MG63 (cell line): ENCODE measurements at regions not wholly inside any gene's neighbourhood (a gene's known extent, or its start where the extent isn't known, plus 50 kb on each side); places are given as distances from the start of the nearest gene placed in this dataset.
"Not testable (repeated sequence)": the region's sequence is repeated elsewhere in the genome, so short reads cannot be mapped to it uniquely, and the experiment has no call there.

Experiments used
- DNase-seq: peaks from one replicate; pipeline ENCODE4 v3.0.0-alpha.2; 2020
- H3K27me3 ChIP-seq: fragments of 250-450 bp; sonication (Bioruptor Pico); 2 replicates; pipeline ENCODE4 v1.5.1; 2020; ENCODE audit warnings: mild to moderate bottlenecking, moderate library complexity
- H3K36me3 ChIP-seq: fragments of 250-450 bp; sonication (Bioruptor Pico); 2 replicates; pipeline ENCODE4 v1.5.1; 2020; ENCODE audit warnings: mild to moderate bottlenecking, moderate library complexity
- H3K4me3 ChIP-seq: fragments of 250-450 bp; sonication (Bioruptor Pico); 2 replicates; pipeline ENCODE4 v1.5.1; 2020; ENCODE audit warnings: mild to moderate bottlenecking, moderate library complexity
- H3K9me3 ChIP-seq: fragments of 250-450 bp; sonication (Bioruptor Pico); 2 replicates; pipeline ENCODE4 v1.5.1; 2020; ENCODE audit warnings: mild to moderate bottlenecking, moderate library complexity

- not testable (repeated sequence) for DNase-seq
Observed at GRCh38 chr6:26191512-26191911, 104.3 kb downstream of the HFE start.

GRCh38 chr6:26193467-26194328 lies 106.5 kb downstream of the HFE start:
- Histone ChIP-seq H3K9me3 (no peaks in the 10 kb centered on the region), H3K36me3 (peaks cover 8% of the 10 kb centered on the region; the same call in 1 of the 2 replicates), H3K27me3 (no peaks in the 10 kb centered on the region), H3K4me3 (no peak overlapping the region)
- no peak for DNase-seq

More at GRCh38 chr6:26191512-26191911, 104.3 kb downstream of the HFE start:
- not testable (repeated sequence) for H3K4me3 ChIP-seq, H3K9me3 ChIP-seq, H3K27me3 ChIP-seq, H3K36me3 ChIP-seq

- Histone ChIP-seq H3K36me3 (peaks cover 8% of the 10 kb centered on the region; the same call in 1 of the 2 replicates), H3K4me3 (no peak overlapping the region; the same call in 1 of the 2 replicates), H3K27me3 (no peaks in the 10 kb centered on the region), H3K9me3 (no peaks in the 10 kb centered on the region)
- no peak for DNase-seq
Observed at GRCh38 chr6:26194329-26194701, 107.1 kb downstream of the HFE start.

DNA sequence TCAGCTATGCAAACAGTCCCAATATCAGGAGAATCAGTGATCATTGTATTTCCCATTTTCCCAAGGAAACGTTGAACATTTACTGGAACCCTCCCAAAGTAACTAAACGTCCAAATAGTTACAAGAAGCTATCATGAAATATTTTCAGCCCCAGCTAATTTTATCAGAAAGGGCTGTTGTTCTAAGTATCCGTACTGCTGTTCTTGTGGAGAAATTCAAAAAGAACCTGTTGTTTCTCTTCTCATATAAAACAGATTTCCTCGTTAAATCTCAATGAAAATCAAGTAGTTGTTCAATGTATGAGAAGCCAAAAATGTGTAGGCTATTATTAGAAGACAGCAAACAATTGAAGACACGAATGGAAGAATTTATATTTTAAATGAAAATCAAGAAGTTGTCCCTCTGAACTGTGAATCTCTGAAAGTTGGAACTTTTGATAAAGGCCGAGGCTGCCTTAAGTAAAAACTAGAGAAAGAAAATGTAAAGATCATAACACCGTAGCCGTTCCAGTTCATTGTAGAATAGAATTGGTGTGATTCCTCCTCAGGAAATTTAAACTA lies 107.7 kb downstream of the HFE start:
- DNase-seq: no peak

DNA sequence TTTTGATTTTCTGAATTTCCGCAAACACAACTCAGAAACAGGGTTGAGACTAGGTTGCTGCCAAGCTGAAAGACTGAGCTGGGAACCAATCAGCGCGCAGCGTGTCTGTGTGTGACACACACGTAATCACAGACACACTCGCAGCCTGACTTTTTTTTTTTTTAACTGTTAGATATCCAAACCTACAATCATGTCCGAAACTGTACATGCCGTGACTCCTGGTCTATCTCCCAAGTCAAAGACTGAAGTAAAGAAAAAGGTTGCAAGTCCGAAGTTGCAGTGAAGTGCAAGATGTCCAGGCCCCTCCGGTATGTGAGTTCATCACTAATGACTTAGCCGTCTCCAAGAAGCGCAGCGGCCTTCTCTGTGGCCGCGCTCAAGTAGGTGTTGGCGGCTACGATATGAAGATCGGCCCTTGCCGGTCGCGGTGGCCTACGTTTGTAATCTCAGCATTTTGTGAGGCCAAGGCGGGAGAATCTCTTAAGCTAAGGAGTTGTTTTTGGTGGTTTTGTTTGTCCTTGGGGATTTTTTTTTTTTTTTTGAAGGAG lies 108.2 kb downstream of the HFE start:
- H3K36me3 ChIP-seq: peaks cover 8% of the 10 kb centered on the region; the same call in 1 of the 2 replicates
- H3K9me3 ChIP-seq: no peaks in the 10 kb centered on the region
- DNase-seq: peak; percentile 79
- H3K4me3 ChIP-seq: peak overlapping the region; percentile 72
- H3K27me3 ChIP-seq: no peaks in the 10 kb centered on the region

More for the DNA sequence above, 107.7 kb downstream of the HFE start:
- Histone ChIP-seq H3K36me3 (peaks cover 8% of the 10 kb centered on the region; the same call in 1 of the 2 replicates), H3K4me3 (peak overlapping the region; percentile 72), H3K9me3 (no peaks in the 10 kb centered on the region), H3K27me3 (no peaks in the 10 kb centered on the region)

DNA sequence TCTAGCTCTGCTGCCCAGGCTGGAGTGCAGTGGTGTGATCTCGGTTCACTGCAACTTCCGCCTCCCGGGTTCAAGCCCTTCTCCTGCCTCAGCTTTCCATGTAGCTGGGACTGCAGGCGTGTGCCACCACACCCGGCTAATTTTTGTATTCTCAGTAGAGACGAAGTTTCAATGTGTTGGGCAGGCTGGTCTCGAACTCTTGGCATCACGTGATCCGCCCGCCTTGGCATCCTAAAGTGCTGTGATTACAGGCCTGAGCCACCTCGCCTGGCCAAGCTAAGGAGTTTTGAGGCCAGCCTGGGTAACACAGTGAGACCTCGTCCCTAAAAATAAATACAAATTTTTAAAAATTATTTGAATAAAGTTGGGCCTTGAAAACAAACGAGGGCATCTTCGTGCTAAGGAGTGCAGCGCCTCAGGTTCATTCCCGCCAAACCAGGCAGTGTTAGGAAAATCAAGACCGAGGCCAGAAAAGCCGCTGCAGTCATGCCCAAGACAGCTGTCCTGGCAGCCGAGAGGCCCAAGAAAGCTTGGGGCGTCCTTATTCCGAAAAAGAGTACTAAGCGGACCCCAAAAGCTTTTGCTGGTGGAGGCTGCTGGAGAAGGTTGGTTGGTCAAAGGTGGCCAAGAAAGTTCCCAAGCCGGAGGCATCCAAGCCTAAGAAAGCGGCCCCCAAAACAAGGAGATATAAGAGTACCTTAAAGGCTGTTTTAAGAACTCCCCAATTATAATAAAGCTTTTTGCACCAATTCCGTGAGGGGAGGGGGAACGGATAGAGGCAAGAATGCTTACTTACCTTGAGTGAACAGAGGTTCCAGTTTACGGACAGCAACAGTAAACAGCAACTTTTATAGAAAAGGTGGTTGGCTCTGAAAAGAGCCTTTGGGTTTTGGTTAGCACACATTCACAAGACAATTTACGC lies 109.0 kb downstream of the HFE start:
- peak; percentile 23 for DNase-seq
- H3K9me3 ChIP-seq: no peaks in the 10 kb centered on the region
- peaks cover 8% of the 10 kb centered on the region; the same call in 1 of the 2 replicates for H3K36me3 ChIP-seq
- H3K27me3 ChIP-seq: no peaks in the 10 kb centered on the region
- peak overlapping the region; percentile 72 for H3K4me3 ChIP-seq

- DNase-seq: peak; percentile 70
- H3K9me3 ChIP-seq: no peaks in the 10 kb centered on the region
- no peaks in the 10 kb centered on the region for H3K27me3 ChIP-seq
- peak overlapping the region; percentile 72 for H3K4me3 ChIP-seq
- peaks cover 8% of the 10 kb centered on the region; the same call in 1 of the 2 replicates for H3K36me3 ChIP-seq
Observed at GRCh38 chr6:26196846-26197635, 109.8 kb downstream of the HFE start.

GRCh38 chr6:26197636-26197932 lies 110.4 kb downstream of the HFE start:
- Histone ChIP-seq H3K36me3 (peaks cover 8% of the 10 kb centered on the region; the same call in 1 of the 2 replicates), H3K4me3 (peak overlapping the region; percentile 72), H3K27me3 (no peaks in the 10 kb centered on the region), H3K9me3 (no peaks in the 10 kb centered on the region)
- DNase-seq: no peak

DNA sequence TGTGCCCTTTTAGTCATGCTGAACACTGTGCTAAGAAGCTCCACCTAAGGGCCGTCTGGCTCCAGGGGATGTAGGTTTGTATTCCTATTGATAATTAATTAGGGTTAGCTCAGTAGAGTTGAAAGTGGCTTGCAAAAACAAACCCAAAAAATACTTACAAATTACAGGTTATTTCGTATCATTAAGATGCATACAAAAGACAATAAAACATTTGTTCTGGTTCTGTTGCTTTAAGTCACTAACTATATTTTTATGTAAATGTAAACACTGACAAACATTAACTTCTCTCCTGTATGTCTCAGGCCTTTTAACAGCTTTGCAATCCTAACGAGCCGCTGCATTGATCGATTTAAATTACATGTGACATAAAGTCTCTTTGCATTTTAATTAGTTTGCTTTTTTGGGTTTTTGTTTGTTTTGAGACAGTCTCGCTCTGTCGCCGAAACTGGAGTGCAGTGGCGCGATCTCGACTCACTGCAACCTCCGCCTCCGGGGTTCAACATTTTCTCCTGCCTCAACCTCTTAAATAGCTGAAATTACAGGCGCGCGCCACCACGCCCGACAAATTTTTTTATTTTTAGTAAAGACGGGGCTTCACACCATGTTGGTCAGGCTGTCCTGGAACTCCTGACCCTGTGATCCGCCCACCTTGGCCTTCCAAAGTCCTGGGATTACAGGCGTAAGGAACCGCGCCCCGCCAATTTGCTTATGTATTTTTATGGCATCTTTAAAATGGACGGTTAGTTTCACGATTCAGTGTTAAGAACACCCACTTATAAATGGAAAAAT lies 110.9 kb downstream of the HFE start:
- peak overlapping the region; percentile 72 for H3K4me3 ChIP-seq
- H3K36me3 ChIP-seq: peaks cover 8% of the 10 kb centered on the region; the same call in 1 of the 2 replicates
- no peaks in the 10 kb centered on the region for H3K9me3 ChIP-seq
- peak; percentile 47 for DNase-seq
- H3K27me3 ChIP-seq: no peaks in the 10 kb centered on the region

- Histone ChIP-seq H3K27me3 (no peaks in the 10 kb centered on the region), H3K9me3 (no peaks in the 10 kb centered on the region), H3K4me3 (peak overlapping the region; percentile 72), H3K36me3 (peaks cover 8% of the 10 kb centered on the region; the same call in 1 of the 2 replicates)
- DNase-seq: no peak
Observed at GRCh38 chr6:26198722-26199056, 111.5 kb downstream of the HFE start.

DNA sequence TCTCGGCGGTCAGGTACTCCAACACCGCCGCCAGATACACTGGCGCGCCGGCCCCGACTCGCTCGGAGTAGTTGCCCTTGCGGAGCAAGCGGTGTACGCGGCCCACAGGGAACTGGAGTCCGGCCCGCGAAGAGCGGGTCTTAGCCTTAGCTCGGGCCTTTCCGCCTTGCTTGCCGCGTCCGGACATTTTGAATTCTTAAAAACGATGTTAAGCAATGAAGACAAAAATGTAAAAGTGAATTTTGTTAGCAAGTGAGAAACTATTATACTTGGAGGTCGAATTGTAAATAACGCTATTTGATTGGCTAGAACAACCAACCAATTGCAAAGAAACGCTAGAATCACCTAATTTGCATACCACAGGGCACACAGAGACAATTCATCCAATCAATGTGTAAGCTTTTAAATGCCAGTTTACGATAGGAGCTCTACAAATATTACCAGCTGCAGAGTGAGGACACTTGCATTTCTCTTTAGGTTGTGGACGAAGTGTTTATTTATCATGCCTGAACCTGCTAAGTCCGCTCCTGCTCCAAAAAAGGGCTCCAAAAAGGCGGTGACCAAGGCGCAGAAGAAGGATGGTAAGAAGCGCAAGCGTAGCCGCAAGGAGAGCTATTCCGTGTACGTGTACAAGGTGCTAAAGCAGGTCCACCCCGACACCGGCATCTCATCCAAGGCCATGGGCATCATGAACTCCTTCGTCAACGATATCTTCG lies 112.0 kb downstream of the HFE start:
- H3K36me3 ChIP-seq: peaks cover 8% of the 10 kb centered on the region; the same call in 1 of the 2 replicates
- H3K27me3 ChIP-seq: no peaks in the 10 kb centered on the region
- no peaks in the 10 kb centered on the region for H3K9me3 ChIP-seq
- peak; percentile 68 for DNase-seq
- H3K4me3 ChIP-seq: peak overlapping the region; percentile 72

DNA sequence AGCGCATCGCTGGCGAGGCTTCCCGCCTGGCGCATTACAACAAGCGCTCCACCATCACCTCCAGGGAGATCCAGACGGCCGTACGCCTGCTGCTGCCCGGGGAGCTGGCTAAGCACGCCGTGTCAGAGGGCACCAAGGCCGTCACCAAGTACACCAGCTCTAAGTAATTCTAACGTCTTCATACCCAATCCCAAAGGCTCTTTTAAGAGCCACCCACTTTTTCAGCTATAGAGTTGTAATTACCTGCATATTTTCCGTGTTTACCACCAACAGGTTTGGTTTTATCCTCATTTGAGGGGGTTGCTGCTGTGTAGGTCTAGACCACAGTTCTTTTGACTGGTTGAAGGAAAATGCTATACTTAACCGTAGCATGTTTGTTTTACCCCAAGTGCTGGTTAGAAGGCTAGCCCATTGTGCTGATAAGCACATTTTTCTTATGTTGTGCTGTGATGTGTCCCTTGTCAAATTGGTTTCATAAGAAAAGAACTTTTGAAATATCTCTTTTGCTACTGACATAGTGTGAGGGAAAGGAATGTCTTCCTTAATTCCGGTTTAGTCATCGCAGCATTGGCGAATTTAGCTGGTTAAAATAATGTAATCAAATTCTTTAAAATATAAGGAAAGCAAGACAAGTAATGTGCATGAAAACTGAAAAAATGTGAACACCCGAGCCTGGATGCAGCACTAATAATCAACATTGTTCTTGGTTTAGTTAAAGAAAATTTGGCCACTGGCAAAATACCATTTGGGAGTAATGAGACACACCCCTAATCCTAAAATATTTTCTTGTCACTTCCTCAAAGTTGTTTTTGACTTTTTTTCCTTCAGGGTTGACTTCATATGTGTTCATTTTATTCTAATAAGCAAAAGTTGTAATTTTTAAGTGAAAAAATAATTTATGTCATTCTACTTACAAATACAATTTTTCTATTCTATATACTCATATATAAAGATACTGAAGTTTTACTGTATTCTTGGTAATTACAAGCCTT lies 112.8 kb downstream of the HFE start:
- DNase-seq: no peak
- Histone ChIP-seq H3K27me3 (no peaks in the 10 kb centered on the region), H3K9me3 (no peaks in the 10 kb centered on the region), H3K4me3 (peak overlapping the region; percentile 72), H3K36me3 (peaks cover 8% of the 10 kb centered on the region; the same call in 1 of the 2 replicates)

GRCh38 chr6:26200918-26201721 lies 113.9 kb downstream of the HFE start:
- Histone ChIP-seq H3K4me3 (peak overlapping the region; percentile 72), H3K36me3 (peaks cover 5% of the 10 kb centered on the region; the same call in 1 of the 2 replicates), H3K9me3 (no peaks in the 10 kb centered on the region), H3K27me3 (no peaks in the 10 kb centered on the region)
- DNase-seq: no peak
